GM06990 (cell line): ENCODE measurements at regions not wholly inside any gene's neighbourhood (a gene's known extent, or its start where the extent isn't known, plus 50 kb on each side); places are given as distances from the start of the nearest gene placed in this dataset.

Experiments used
- DNase-seq: peaks from one replicate; pipeline ENCODE4 v3.0.0-alpha.2; 2011; ENCODE audit not compliant: insufficient read length; ENCODE audit errors: extremely low read depth
- H3K27me3 ChIP-seq: replicated peaks from 2 replicates; pipeline ENCODE4 v1.6.0; 2011; ENCODE audit warnings: low read length; ENCODE audit not compliant: control insufficient read depth, insufficient read depth
- H3K36me3 ChIP-seq: 2 replicates; pipeline ENCODE4 v1.5.1; 2011; ENCODE audit warnings: low read length; ENCODE audit not compliant: control insufficient read depth, insufficient read depth
- H3K4me3 ChIP-seq: replicated peaks from 2 replicates; pipeline ENCODE4 v1.5.1; 2011; ENCODE audit warnings: low read depth, mild to moderate bottlenecking, control low read depth, low read length
- CTCF ChIP-seq: IDR thresholded peaks from 2 replicates; pipeline ENCODE4 v1.5.1; 2011; ENCODE audit warnings: low read length, control low read depth, mild to moderate bottlenecking, inconsistent platforms; ENCODE audit not compliant: insufficient read depth, poor library complexity, severe bottlenecking

GRCh38 chr4:133068083-133068482 lies 81.0 kb upstream of the PCDH10 start:
- Histone ChIP-seq H3K27me3 (no peaks in the 10 kb centered on the region), H3K36me3 (no peaks in the 10 kb centered on the region), H3K4me3 (no peak overlapping the region)
- DNase-seq = no peak
- no peak for TF ChIP-seq CTCF

DNA sequence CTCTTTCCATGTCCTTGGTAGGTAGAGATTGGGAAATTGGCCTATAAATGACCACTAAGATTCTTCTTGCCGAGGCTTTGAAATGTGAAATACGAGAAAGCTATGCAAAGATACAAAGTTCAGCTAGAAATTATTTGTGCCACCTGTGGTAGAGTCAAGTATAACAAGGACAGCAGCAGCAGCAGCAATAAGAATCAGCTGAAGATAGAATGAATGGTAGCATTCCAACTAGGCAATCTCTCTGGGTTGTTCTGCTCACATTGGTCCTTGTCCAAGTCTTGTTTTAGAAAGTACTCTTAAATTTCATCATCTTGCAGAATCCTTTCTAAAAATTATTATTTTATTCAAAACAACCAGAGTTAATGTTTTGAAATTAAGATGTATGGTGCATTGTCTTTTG lies 67.8 kb upstream of the PCDH10 start:
- TF ChIP-seq CTCF = no peak
- no peaks in the 10 kb centered on the region for H3K36me3 ChIP-seq
- no peak for DNase-seq

DNA sequence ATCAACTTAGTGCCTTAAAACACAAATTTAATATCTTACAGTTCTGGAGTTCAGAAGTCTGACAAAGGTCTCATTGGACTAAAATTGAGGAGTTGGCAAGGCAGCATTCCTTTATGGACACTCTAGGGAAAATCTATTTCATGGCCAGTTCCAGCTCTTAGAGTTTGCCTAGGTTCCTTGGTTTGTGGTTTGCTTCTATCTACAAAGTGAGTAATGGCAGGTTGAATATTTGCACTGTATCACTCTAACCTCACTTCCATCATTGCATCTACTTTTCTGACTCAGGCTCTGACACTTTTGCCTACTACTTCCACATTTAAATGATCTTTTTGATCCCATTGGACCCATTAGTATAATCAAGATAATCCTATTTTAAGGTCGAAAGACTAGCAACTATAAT lies 64.7 kb upstream of the PCDH10 start:
- no peak for TF ChIP-seq CTCF
- H3K27me3 ChIP-seq = no peaks in the 10 kb centered on the region
- no peak for DNase-seq
- no peaks in the 10 kb centered on the region for H3K36me3 ChIP-seq
- H3K4me3 ChIP-seq = no peak overlapping the region

More for the DNA sequence above, 67.8 kb upstream of the PCDH10 start:
- no peak overlapping the region for H3K4me3 ChIP-seq
- H3K27me3 ChIP-seq = no peaks in the 10 kb centered on the region

DNA sequence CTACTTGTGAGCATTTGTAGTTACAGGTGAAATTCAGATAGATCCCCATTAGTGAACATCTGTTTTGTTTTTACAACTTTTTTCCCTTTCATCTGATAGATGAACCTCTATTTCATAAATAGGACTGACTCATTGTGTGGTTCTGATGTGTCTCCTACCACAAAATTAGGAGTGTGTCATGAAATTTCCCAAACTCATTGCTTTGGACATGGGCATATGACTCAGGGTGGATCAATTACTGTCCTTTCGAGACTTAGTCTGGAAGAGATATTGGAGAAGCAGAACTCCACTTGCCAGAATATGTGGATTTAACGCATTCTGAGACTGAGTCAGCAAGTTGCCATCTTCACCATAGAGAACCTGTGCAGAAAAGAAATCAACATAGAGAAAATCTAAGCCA lies 53.5 kb upstream of the PCDH10 start:
- Histone ChIP-seq H3K36me3 (no peaks in the 10 kb centered on the region), H3K27me3 (no peaks in the 10 kb centered on the region), H3K4me3 (no peak overlapping the region)
- no peak for DNase-seq
- TF ChIP-seq CTCF = no peak

DNA sequence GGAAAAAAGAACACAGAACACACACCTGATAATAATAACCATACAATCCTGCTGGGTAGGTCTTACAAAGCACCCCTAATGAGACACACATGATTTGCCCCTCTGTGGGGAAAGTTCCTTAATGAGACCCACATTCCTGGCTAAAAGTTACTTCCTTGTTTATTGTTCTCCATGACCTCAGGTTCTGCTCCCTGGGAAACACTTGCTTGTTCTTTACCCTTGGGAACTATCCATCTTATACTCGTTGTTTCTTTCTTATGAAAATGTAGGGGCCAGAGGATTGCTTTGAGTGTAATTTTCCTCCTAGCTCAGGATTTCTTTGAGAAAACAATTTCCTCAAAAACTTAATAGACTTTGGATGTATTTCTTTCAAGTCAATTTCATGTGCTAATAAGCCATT lies 52.1 kb upstream of the PCDH10 start:
- no peaks in the 10 kb centered on the region for H3K36me3 ChIP-seq
- no peak for DNase-seq
- no peak for TF ChIP-seq CTCF
- H3K27me3 ChIP-seq = no peaks in the 10 kb centered on the region
- H3K4me3 ChIP-seq = no peak overlapping the region
